ENCODE measurements at regions not wholly inside any gene's neighbourhood (a gene's known extent, or its start where the extent isn't known, plus 50 kb on each side); places are given as distances from the start of the nearest gene placed in this dataset.

DNA sequence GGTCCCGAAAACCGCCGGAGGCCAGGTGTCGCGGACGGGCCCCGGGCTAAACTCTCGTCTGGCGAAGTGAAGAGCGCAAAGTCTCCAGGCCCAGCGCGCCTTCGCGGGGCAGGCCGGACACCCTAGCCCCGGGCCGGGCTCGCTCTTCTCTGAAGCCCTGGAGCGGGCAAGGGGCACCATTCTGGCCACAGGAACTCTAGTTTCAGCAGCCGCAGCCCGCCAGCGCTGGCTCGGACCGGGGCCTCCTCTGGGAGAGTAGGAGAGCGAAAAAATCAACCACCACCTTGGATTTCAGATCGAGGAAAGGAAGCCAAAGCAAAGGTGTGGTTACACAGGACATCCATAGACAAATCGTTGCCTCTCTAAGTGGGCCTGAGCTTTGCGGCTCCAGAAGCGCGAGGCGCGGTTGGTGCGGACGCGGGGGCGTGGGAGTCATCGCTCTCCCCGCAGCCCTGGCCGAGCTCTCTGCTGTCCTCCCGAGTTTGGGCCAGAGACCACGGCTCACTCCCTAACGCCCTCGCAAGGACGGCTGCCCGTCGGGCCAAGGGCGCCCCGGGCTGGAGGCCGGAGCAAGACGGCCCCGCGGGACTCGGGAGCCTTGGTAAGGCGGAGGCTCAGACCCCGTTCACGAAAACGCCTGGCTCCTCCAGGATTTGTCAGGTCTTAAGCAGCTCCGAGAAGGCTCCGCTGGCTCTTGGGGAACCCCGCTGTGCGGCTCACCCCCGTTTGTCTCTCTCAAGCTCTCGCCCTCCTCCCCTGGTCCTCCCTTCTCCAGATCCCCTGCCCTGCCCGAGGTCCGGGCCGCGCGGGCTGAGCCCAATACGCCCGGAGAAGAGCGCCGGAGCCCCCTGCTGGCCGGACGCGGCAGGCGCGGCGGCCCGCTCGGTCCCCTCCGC lies 132.9 kb upstream of the DPYD start:
- 3 to 5% methylated on average over 48 to 81 of the region's 81 CpGs for WGBS, 2 donors

DNA sequence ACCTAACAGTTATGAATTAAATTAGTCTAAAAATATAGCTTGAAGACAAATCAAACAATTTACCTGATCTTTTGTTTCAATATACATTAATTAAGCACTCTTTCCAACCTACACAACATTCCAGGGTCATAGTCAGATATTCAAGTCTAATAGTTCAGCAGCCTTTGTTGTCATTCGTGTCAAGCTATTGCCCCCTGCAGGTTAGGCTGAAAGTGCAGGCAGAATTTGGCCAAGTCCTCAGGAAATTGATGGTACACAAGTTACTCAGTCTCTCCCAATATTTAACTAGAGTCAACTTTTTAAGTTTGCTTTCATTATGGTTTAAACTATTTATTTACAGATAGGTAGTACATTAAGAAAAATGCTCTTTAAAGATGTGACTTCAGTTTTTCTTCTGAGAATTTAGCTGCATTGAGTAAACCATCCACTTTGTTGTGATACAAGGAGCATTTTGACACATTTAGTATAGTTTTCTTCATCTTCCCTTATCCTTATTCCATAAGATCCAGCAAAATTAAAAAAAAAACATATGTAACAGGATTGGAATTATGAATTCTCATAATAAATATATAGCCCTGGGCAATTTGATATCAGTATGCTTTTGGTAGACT lies 130.3 kb upstream of the DPYD start:
- WGBS, 2 donors, result 0 to 2% methylated on average over 1 of the region's 1 CpG
- H3K4me3 ChIP-seq (ENCODE audit: low read depth, poor library complexity, severe bottlenecking), result no peak overlapping the region
- DNase-seq (ENCODE audit: low spot score in 2 of 2), result peak; percentile 71 to 91
- intact Hi-C loops (cut with DNase I; ENCODE audit: low total_unique reads), result no loop called here
- TF ChIP-seq, protein P1, sequence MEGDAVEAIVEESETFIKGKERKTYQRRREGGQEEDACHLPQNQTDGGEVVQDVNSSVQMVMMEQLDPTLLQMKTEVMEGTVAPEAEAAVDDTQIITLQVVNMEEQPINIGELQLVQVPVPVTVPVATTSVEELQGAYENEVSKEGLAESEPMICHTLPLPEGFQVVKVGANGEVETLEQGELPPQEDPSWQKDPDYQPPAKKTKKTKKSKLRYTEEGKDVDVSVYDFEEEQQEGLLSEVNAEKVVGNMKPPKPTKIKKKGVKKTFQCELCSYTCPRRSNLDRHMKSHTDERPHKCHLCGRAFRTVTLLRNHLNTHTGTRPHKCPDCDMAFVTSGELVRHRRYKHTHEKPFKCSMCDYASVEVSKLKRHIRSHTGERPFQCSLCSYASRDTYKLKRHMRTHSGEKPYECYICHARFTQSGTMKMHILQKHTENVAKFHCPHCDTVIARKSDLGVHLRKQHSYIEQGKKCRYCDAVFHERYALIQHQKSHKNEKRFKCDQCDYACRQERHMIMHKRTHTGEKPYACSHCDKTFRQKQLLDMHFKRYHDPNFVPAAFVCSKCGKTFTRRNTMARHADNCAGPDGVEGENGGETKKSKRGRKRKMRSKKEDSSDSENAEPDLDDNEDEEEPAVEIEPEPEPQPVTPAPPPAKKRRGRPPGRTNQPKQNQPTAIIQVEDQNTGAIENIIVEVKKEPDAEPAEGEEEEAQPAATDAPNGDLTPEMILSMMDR (IDR thresholded peaks at IDR 0.05), result peak in 2 of 3 donors; percentile 17 to 75
- no peak for TF ChIP-seq POLR2A (IDR thresholded peaks at IDR 0.05)

More for the DNA sequence above, 132.9 kb upstream of the DPYD start:
- peak overlapping the region; percentile 21 for H3K4me3 ChIP-seq (ENCODE audit: low read depth, poor library complexity, severe bottlenecking)
- no peak for DNase-seq (ENCODE audit: low spot score in 2 of 2)
- TF ChIP-seq POLR2A (IDR thresholded peaks at IDR 0.05), result no peak
- TF ChIP-seq, protein P1 (IDR thresholded peaks at IDR 0.05), result no peak
- intact Hi-C loops (cut with DNase I; ENCODE audit: low total_unique reads), result no loop called here

DNA sequence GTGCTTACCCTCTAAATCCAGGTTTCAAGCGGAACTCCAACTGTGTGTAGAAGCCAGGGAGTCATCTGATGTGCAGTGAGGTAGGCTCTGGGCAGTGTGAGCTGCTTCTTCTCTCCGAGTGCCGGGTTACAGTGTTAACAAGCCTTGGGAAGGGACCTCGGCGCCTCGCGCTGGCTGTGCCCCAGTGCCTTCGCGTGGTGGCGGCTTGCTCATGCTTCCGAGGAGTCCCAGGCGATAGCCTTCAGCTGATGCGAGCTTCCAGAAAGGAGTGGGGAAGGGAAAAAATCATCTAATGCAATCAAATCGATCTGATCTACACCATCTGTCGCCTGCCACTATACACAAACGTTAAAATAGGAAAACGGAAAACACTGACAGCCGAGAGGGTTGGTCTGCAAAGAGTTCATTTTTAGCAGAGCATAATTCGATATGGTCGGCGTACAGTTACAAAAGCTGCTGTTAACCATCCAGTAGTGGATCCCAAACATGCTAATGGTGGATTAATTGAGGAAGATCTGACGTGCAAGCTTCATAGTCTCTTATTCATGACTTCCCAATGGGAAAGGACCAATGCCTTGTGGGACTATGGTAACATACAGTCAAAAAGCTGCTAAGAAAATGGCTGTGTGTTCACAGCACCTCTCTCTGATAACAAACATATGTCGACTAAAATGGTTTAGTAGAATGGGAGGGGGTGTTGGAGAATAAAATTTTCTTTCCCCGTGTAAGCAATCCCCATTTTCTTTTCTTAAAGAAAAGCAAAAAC lies 128.7 kb upstream of the DPYD start:
- intact Hi-C loops (cut with DNase I; ENCODE audit: low total_unique reads), result loop anchor here (10.0 kb wide), 1 partner anchor 1075 kb away; no protein-coding TSS in a partner anchor
- DNase-seq (ENCODE audit: low spot score in 2 of 2), result no peak

DNA sequence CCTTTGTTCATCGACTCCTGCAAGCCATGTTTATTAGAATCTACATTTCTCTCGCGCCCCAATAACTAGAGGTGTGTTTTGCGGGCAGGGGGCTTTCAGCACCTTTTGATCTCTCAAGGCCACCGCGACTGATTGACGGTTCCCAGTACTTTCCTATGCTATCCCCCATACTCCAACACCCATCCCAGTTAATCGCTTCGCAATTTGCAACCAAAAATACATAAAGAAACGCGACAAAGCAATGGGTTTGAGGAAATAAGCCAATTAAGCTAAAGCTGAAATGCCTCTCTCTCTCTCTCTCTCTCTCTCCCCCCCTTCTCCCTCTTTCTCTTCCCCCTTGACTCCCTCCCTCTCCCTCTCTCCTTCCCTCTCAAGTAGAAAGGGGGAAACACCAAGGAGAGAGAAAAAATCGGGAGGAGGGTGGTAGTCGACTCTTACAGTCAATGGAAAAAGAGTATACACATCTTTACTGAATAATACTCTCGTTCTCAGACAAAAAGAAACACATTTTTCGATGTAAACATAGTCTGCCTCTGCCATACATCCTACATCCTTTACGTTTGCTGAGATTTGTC lies 128.0 kb upstream of the DPYD start:
- intact Hi-C loops (cut with DNase I; ENCODE audit: low total_unique reads), result loop anchor here (10.0 kb wide), 1 partner anchor 1074 kb away; no protein-coding TSS in a partner anchor
- no peak overlapping the region for H3K4me3 ChIP-seq (ENCODE audit: low read depth, poor library complexity, severe bottlenecking)
- no peak for DNase-seq (ENCODE audit: low spot score in 2 of 2)
- 6% methylated on average over 16 of the region's 16 CpGs for WGBS, 2 donors
- TF ChIP-seq, protein P1 (IDR thresholded peaks at IDR 0.05), result no peak
- TF ChIP-seq POLR2A (IDR thresholded peaks at IDR 0.05), result no peak

More for the DNA sequence above, 128.7 kb upstream of the DPYD start:
- WGBS, 2 donors, result 10 to 17% methylated on average over 24 of the region's 24 CpGs
- TF ChIP-seq, protein P1 (IDR thresholded peaks at IDR 0.05), result no peak
- no peak for TF ChIP-seq POLR2A (IDR thresholded peaks at IDR 0.05)
- no peak overlapping the region for H3K4me3 ChIP-seq (ENCODE audit: low read depth, poor library complexity, severe bottlenecking)

DNA sequence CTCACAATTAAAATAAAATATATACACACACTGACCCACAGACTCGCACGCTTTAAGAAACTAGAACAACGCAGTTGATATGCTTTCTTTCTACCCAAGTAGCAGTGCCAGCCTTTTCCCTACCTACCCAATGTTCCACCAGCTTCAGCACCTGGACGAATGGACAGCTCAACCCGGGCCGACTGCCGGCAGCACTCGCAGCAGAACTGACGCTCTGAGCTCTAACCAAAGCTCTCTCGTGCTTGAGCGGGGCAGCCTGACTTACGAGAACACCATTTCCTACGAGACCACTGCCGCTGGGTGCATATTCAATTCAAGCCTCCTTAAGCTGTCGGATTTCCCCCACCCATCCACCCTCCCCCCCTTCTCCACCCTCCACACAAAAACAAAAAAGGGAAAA lies 127.4 kb upstream of the DPYD start:
- 0 to 3% methylated on average over 15 of the region's 15 CpGs for WGBS, 2 donors
- no peak overlapping the region for H3K4me3 ChIP-seq (ENCODE audit: low read depth, poor library complexity, severe bottlenecking)
- no peak for TF ChIP-seq POLR2A (IDR thresholded peaks at IDR 0.05)
- TF ChIP-seq, protein P1 (IDR thresholded peaks at IDR 0.05), result no peak
- intact Hi-C loops (cut with DNase I; ENCODE audit: low total_unique reads), result loop anchor here (10.0 kb wide), 1 partner anchor 1073 kb away; no protein-coding TSS in a partner anchor
- peak; percentile 58 to 91 for DNase-seq (ENCODE audit: low spot score in 2 of 2)
